GM12872 (cell line): ENCODE measurements at regions not wholly inside any gene's neighbourhood (a gene's known extent, or its start where the extent isn't known, plus 50 kb on each side); places are given as distances from the start of the nearest gene placed in this dataset.

Experiments used
- TF ChIP-seq, protein P1 (sequence below): IDR thresholded peaks from 3 replicates; pipeline ENCODE4 v1.5.1; 2011; ENCODE audit warnings: low read depth, mild to moderate bottlenecking, low read length, moderate library complexity; ENCODE audit not compliant: insufficient read depth

DNA sequence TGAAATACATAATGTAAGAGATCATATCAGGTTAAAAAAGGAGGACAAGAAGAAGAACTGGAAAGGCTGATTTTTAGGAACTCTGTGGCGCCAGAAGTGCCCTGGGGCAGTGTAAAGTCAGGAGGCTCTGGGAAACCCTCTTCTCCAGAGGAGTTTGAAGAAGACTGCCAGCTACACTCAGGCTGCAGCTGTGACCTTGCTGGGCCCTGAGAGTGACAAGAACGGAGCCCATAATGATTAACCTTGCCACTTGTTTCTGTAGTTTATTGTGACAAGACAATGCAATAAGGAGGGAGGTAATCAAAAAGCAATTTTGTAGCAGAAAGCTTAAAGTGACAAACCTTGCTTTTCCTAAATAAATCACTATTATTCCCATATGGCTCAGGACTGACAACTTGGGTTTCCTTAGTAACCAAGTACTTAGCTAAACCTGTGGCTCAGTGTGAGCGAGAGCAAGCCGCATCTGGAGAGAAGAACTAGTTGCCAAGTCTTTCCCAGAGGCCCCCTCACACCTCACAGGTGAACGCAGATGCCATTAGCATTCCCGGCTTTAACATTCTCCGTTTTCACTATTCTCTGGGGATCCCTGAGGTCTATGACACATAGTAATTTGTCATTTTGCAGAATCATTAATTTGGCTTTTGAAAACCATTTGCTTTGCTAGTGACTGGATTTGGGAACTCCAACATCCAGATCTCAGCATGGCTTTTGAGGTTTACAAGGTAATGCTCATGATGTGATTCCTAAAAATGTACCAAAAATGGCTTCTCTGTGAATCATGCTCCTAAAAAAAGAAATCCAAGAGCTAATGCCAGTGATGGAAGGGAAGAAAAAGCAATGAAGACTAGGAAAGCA, 115.9 kb downstream of the OMA1 start:
- TF ChIP-seq, protein P1, sequence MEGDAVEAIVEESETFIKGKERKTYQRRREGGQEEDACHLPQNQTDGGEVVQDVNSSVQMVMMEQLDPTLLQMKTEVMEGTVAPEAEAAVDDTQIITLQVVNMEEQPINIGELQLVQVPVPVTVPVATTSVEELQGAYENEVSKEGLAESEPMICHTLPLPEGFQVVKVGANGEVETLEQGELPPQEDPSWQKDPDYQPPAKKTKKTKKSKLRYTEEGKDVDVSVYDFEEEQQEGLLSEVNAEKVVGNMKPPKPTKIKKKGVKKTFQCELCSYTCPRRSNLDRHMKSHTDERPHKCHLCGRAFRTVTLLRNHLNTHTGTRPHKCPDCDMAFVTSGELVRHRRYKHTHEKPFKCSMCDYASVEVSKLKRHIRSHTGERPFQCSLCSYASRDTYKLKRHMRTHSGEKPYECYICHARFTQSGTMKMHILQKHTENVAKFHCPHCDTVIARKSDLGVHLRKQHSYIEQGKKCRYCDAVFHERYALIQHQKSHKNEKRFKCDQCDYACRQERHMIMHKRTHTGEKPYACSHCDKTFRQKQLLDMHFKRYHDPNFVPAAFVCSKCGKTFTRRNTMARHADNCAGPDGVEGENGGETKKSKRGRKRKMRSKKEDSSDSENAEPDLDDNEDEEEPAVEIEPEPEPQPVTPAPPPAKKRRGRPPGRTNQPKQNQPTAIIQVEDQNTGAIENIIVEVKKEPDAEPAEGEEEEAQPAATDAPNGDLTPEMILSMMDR: no peak

DNA sequence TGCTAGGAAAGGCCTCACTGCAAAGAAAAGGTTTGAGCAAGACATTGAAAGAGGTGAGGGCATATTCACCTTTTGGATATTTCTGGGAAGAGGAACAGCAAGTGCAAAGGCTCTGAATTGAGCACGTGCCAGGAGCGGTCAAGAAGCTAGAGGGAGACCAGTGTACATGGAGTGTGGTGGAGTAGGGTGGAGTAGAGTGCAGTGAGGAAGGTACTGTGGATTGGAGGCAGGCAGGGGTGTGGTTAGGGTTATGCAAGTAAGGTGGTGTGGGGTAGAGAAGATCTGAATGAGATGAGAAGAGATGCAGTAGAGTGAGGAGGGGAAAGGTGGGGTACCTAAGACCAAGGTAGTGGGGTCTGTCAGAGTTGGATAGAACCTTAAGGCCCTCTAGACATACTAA, 119.6 kb downstream of the OMA1 start:
- TF ChIP-seq, protein P1: no peak

DNA sequence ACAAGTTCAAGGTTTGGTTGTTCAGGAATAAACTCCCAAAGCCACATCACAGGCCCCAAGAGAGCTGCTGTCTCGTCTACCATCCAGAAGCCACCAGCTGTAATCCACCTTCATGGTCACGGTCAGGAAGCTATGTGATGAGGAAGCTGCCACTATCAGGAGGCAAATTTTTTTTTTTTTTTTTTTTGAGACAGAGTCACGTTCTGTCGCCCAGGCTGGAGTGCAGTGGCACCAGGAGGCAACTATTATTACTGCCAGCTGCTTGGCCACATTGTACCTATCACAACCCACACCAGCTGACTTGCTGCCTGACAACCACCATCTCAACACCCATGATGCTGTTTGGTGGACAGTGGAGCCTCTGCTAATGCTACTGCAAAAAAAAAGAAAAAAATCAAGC, 124.1 kb downstream of the OMA1 start:
- TF ChIP-seq, protein P1: no peak

DNA sequence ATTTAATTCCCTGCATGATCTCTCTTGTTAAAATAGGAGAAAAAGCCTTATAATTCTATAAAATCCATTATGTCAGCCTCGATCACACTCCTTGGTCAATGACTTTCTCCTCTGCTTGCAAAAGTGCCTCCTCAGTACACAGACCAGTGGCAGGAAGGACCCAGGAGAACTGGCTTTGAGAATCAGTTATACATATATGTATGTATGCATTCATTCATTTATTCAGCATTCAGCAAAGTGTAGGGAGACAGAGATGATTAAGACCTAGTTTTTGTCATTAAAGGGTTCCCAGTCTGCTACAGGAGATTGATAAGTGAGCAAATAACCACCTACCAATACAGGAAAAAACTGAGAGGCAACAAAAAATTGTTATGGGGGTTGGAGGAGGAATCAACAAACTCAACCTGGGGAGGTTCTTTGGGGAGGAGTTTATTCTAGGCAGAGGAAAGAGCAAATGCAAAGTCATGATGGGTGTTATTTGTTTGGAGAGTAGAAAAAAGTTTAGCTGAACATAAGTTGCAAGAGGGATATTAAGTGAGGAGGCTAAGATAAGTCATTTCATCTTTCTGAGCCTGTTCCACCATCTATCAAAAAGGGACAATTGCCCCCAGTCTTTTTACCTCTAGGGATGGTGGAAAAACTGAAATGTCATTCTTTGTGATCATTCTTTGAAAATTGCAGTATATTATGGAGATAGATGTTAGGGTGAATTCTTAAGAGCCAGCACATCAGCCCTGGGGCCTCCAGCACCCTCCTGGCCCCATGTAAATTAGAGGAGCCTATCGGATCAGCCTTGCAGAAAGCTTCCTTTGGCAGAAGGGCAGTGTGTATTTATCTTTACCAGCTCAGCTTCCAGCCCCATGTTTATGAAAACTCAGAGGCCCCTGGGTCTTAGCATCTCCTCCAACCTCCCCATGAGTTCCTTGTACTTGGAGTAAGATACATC, 128.0 kb downstream of the OMA1 start:
- TF ChIP-seq, protein P1: no peak

DNA sequence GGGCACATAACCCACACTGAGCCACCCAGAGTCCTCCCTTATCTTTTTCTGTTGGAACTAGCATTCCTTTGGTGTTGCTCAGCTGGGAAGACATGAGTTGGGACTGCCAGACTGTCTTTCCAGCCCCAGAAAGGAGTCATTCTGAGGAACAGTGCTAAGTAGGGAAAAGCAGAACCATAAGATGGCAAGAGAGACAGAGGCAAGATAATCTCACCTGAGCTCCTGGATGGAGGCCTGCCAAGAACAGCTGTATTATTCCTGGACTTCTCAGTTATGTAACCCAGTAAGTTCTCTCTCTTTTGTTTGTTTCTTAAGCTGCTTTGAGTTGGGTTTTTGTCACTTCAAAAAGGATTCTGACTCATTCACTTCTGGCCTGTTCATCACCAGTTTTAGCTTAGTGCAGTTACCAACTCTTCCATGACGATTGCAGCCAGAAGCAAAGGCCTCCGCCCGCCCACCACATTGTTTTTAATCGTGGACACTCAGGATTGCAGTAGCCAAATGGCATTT, 134.4 kb downstream of the OMA1 start:
- TF ChIP-seq, protein P1: no peak

DNA sequence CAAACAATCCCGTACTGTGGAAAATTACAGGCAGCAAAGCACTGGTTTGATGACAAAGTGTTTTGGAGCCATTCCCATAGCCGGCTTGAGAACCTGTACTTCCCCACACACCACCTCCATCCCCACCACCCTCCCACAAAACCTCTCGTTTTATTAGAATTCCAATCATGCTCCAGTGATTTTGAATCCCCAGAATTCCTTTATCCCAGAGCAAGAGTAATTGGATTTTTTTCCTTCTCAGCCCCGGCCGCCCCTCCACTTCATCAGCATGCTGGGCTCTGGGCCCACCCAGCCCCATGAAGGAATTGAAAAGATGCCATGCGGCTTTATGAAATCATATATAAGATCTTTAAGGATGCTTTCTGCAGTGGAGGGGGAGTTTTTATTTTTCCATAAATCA, 136.6 kb downstream of the OMA1 start:
- TF ChIP-seq, protein P1: no peak

DNA sequence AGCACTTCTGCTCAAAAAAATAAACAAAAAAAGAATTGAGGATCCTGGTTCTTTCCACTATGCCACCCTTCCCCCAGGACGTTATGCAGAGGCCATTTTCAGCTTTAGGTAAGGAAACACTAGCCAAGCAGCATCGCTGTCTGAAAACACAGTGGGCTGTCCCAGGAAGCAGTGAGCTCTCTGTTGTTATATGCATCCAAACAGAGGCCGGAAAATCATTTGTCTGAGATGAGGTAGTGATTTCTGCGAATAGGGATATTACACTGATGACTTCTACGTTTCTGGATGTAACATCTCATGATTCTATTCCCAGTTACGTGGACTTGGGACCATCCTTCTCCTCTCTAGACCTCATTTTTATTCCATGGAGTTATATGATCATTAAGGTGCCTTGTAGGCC, 137.2 kb downstream of the OMA1 start:
- TF ChIP-seq, protein P1: no peak
